Middle frontal gyrus (tissue), 1 donor: ENCODE measurements at regions not wholly inside any gene's neighbourhood (a gene's known extent, or its start where the extent isn't known, plus 50 kb on each side); places are given as distances from the start of the nearest gene placed in this dataset.
"Not testable (repeated sequence)": the region's sequence is repeated elsewhere in the genome, so short reads cannot be mapped to it uniquely, and the experiment has no call there.

ENCODE experiments used
- DNase-seq: peaks from one replicate; pipeline ENCODE4 v3.0.0-alpha.2; 2015; ENCODE audit warnings: low spot score; ENCODE audit errors: extremely low spot score

GRCh38 chr16:52309446-52310416, 237.2 kb downstream of the TOX3 start:
- no peak for DNase-seq

GRCh38 chr16:52308051-52308450, 238.9 kb downstream of the TOX3 start:
- no peak for DNase-seq

- no peak for DNase-seq
These were observed 245.9 kb downstream of the TOX3 start for GRCh38 chr16:52301026-52301425.

GRCh38 chr16:52298769-52299168, 248.2 kb downstream of the TOX3 start:
- no peak for DNase-seq

GRCh38 chr16:52296706-52297315, 250.1 kb downstream of the TOX3 start:
- DNase-seq: not testable (repeated sequence)

GRCh38 chr16:52296076-52296475, 250.9 kb downstream of the TOX3 start:
- DNase-seq: no peak

GRCh38 chr16:52294660-52295059, 252.3 kb downstream of the TOX3 start:
- no peak for DNase-seq

- DNase-seq: no peak
These were observed 253.7 kb downstream of the TOX3 start for GRCh38 chr16:52293204-52293603.

- no peak for DNase-seq
These were observed 263.2 kb downstream of the TOX3 start for GRCh38 chr16:52283584-52284375.

- DNase-seq: no peak
These were observed 263.9 kb downstream of the TOX3 start for GRCh38 chr16:52283018-52283417.

GRCh38 chr16:52280086-52280485, 266.9 kb downstream of the TOX3 start:
- DNase-seq: no peak

- DNase-seq: no peak
These were observed 275.7 kb downstream of the TOX3 start for GRCh38 chr16:52271088-52271750.

GRCh38 chr16:52265446-52265861, 281.5 kb downstream of the TOX3 start:
- DNase-seq: no peak

- no peak for DNase-seq
These were observed 289.4 kb downstream of the TOX3 start for GRCh38 chr16:52257534-52257933.

GRCh38 chr16:52256310-52257078, 290.4 kb downstream of the TOX3 start:
- DNase-seq: no peak

- DNase-seq: no peak
These were observed 292.2 kb downstream of the TOX3 start for GRCh38 chr16:52254746-52255145.

GRCh38 chr16:52252680-52253079, 294.3 kb downstream of the TOX3 start:
- DNase-seq: no peak

- no peak for DNase-seq
These were observed 295.4 kb downstream of the TOX3 start for GRCh38 chr16:52251495-52251894.

GRCh38 chr16:52247737-52248136, 299.2 kb downstream of the TOX3 start:
- DNase-seq: no peak

- DNase-seq: no peak
These were observed 308.2 kb downstream of the TOX3 start for GRCh38 chr16:52238710-52239109.

- DNase-seq: no peak
These were observed 309.1 kb downstream of the TOX3 start for GRCh38 chr16:52237823-52238222.
